ENCODE measurements at regions not wholly inside any gene's neighbourhood (a gene's known extent, or its start where the extent isn't known, plus 50 kb on each side); places are given as distances from the start of the nearest gene placed in this dataset.

DNA sequence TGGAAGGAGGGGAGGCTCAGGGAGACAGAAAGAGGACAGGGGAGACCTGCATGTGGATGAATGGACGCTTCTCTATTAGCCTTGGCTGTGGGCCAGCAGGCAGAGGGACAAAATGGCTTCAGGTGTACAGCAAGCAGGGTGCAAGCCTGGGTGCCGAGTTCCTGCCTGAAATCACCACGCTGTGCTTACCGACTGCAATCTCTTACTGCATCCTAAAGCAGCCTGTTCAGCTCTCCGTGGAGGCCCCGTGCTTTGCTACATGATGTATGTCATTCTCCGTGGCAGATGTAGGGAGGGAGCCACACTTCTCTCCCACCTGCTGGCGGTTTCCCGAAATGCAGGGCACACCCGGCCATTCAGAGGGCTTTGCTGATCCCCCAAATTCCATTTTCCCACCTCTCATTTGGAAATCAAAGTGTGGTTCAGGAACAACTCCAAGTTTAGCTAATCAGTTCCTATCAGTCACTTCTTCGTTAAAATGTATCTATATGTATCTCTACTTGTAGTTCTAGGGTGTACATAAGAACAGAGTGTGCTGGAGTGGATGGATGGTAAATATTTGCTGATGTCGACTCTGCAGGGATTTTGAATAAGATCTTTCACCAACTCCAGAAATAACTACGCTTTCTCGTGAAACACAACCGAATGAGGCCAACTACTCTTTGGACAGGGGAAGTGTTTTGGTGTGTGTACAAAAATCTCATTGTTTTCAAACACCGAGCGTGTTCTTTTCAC lies 122.3 kb upstream of the BACE2 start:
- intact Hi-C loops (cut with DNase I; ENCODE audit: low total_unique reads), result no loop called here
- DNase-seq, result peak; percentile 64 to 67
- Histone ChIP-seq H3K27me3 (no peaks in the 10 kb centered on the region), H3K27ac (peak overlapping the region in 2 of 5 donors; percentile 24 to 36), H3K4me3 (peak overlapping the region in 1 of 4 donors; percentile 22), H3K4me1 (peaks cover 0 to 19% (median 4%) of the 10 kb centered on the region in 4 donors), H3K9me3 (no peaks in the 10 kb centered on the region), H3K36me3 (no peaks in the 10 kb centered on the region)
- TF ChIP-seq EP300 (IDR thresholded peaks at IDR 0.05) (no peak), POLR2AphosphoS5 (IDR thresholded peaks at IDR 0.05) (no peak), POLR2A (IDR thresholded peaks at IDR 0.05) (no peak)
- TF ChIP-seq, protein P1, sequence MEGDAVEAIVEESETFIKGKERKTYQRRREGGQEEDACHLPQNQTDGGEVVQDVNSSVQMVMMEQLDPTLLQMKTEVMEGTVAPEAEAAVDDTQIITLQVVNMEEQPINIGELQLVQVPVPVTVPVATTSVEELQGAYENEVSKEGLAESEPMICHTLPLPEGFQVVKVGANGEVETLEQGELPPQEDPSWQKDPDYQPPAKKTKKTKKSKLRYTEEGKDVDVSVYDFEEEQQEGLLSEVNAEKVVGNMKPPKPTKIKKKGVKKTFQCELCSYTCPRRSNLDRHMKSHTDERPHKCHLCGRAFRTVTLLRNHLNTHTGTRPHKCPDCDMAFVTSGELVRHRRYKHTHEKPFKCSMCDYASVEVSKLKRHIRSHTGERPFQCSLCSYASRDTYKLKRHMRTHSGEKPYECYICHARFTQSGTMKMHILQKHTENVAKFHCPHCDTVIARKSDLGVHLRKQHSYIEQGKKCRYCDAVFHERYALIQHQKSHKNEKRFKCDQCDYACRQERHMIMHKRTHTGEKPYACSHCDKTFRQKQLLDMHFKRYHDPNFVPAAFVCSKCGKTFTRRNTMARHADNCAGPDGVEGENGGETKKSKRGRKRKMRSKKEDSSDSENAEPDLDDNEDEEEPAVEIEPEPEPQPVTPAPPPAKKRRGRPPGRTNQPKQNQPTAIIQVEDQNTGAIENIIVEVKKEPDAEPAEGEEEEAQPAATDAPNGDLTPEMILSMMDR (IDR thresholded peaks at IDR 0.05), result peak in 5 of 7 experiments; percentile 28 to 60 (median 42)
- WGBS, 5 donors, result 19 to 30% (median 27%) methylated on average over 17 of the region's 17 CpGs

GRCh38 chr21:41048145-41048544 lies 119.8 kb upstream of the BACE2 start:
- Histone ChIP-seq H3K9me3 (no peaks in the 10 kb centered on the region), H3K27me3 (no peaks in the 10 kb centered on the region), H3K4me1 (peaks cover 0 to 19% (median 4%) of the 10 kb centered on the region in 4 donors), H3K36me3 (no peaks in the 10 kb centered on the region), H3K4me3 (no peak overlapping the region), H3K27ac (no peak overlapping the region)
- DNase-seq, result no peak
- TF ChIP-seq, protein P1 (IDR thresholded peaks at IDR 0.05), result no peak
- TF ChIP-seq POLR2A (IDR thresholded peaks at IDR 0.05), result no peak
- no peak for TF ChIP-seq EP300 (IDR thresholded peaks at IDR 0.05)
- TF ChIP-seq POLR2AphosphoS5 (IDR thresholded peaks at IDR 0.05), result no peak
- intact Hi-C loops (cut with DNase I; ENCODE audit: low total_unique reads), result no loop called here
- 15 to 61% (median 38%) methylated on average over 1 of the region's 1 CpG for WGBS, 5 donors

DNA sequence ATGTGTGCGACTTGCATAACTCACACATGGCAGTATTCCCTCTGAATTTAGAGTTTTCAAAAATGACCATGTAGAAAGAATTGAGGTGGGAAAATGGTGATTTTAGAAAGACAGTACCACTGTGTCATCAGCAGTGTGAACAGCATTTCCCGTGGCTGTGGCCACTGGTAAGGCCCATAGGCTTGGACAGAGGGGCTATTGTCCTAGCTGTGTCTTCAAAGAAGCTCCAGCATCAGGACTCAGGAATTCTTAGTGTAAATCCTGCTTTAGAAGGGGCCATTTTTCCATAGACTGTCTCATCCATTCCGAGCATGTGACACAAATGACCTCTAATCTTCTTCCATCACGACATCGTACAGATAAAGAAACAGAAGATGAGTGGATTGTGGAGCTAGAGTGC lies 119.3 kb upstream of the BACE2 start:
- Histone ChIP-seq H3K4me3 (no peak overlapping the region), H3K4me1 (peaks cover 0 to 19% (median 4%) of the 10 kb centered on the region in 4 donors), H3K9me3 (no peaks in the 10 kb centered on the region), H3K36me3 (no peaks in the 10 kb centered on the region), H3K27ac (no peak overlapping the region), H3K27me3 (no peaks in the 10 kb centered on the region)
- TF ChIP-seq EP300 (IDR thresholded peaks at IDR 0.05) (no peak), POLR2A (IDR thresholded peaks at IDR 0.05) (no peak), POLR2AphosphoS5 (IDR thresholded peaks at IDR 0.05) (no peak)
- TF ChIP-seq, protein P1 (IDR thresholded peaks at IDR 0.05), result no peak
- WGBS, 5 donors, result 71 to 85% (median 82%) methylated on average over 5 of the region's 5 CpGs
- DNase-seq, result no peak
- intact Hi-C loops (cut with DNase I; ENCODE audit: low total_unique reads), result no loop called here

DNA sequence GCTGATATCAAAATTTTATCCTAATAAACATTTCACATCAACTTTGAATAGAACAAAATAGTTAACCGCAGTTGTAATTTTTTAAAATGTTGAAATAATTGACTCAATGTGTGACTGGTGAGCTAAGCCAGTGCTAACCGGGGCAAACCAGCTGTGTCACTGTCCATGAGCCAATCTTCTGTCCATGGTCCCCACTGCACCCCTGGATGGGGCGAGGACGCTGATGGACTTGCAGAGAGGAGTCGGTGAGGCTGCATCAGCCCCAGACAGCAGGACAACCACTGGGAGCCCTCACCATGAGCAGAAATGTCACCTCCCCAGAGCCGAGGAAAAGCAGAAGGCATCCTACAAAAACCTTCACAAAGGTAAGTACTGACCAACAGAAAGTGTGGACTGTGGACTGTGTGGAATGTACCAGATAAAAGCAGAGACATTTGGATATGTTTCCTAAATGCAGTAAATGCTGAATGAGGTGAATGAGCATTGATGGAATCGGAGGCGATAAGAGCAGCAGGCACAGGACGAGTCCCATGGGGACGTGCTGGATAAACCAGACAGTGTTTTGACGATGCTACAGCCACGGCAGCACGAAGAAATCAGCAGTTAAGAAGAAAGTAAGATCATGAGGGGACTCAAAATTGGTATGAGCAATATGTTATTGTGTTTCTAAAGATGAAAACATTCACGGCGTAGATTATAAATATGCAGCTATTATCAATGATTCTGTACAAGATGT lies 115.0 kb upstream of the BACE2 start:
- Histone ChIP-seq H3K9me3 (no peaks in the 10 kb centered on the region), H3K4me1 (no peaks in the 10 kb centered on the region), H3K4me3 (no peak overlapping the region), H3K36me3 (no peaks in the 10 kb centered on the region), H3K27ac (no peak overlapping the region), H3K27me3 (no peaks in the 10 kb centered on the region)
- 82 to 88% (median 86%) methylated on average over 13 to 15 of the region's 15 CpGs for WGBS, 5 donors
- TF ChIP-seq EP300 (IDR thresholded peaks at IDR 0.05) (no peak), POLR2A (IDR thresholded peaks at IDR 0.05) (no peak), POLR2AphosphoS5 (IDR thresholded peaks at IDR 0.05) (no peak)
- TF ChIP-seq, protein P1 (IDR thresholded peaks at IDR 0.05), result no peak
- intact Hi-C loops (cut with DNase I; ENCODE audit: low total_unique reads), result no loop called here
- no peak for DNase-seq
